GM19239 (cell line): ENCODE measurements at regions not wholly inside any gene's neighbourhood (a gene's known extent, or its start where the extent isn't known, plus 50 kb on each side); places are given as distances from the start of the nearest gene placed in this dataset.
"Not testable (repeated sequence)": the region's sequence is repeated elsewhere in the genome, so short reads cannot be mapped to it uniquely, and the experiment has no call there.

Source experiments
- DNase-seq: peaks from one replicate; pipeline ENCODE4 v3.0.0; 2011; ENCODE audit warnings: low spot score; ENCODE audit not compliant: insufficient read length
- FAIRE-seq: peaks from 2 replicates; lab custom pipeline; 2011; peaks lifted over from hg19 to GRCh38; lab: Jason Lieb, UNC

DNA sequence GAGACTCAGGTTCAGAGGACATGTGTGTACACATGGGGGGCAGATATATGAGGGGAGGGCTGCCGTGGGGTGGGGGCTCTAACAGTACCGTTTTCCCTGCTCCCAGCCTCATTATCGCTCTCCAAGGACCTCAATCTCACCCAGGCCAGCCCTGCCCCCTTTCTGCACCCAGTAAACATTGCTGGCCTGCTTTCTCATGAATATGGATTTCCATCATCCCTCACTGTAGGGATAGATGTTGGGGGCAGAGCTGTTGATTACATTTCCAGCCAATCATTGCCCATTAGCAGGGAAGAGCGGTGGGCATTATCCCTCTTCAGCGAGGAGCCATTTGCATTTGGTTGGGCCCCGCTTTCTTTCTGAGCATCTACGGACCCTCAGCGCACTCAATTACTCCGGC is 273.8 kb downstream of the RPS6KC1 start:
- DNase-seq (no peak), FAIRE-seq (no peak)

DNA sequence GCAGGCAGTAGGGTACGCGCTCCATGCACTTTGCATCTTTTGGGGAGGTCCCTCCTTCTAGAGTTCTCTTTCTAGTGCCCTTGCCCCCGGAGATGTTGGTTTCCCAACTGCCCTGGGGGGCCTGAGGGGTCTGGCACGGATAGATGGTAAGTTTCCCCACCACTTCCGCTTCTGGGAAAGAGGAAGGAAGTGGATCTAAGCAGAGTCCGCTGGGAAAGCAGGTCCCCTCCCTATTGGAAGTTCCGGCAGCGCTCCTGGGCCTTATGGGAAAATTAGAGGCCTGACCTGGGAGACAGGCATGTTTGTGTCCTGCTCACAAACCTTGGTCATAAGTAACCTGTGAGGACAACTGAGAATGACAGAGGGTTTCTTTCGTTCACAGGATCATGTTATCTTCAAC is 274.4 kb downstream of the RPS6KC1 start:
- DNase-seq (no peak), FAIRE-seq (no peak)

DNA sequence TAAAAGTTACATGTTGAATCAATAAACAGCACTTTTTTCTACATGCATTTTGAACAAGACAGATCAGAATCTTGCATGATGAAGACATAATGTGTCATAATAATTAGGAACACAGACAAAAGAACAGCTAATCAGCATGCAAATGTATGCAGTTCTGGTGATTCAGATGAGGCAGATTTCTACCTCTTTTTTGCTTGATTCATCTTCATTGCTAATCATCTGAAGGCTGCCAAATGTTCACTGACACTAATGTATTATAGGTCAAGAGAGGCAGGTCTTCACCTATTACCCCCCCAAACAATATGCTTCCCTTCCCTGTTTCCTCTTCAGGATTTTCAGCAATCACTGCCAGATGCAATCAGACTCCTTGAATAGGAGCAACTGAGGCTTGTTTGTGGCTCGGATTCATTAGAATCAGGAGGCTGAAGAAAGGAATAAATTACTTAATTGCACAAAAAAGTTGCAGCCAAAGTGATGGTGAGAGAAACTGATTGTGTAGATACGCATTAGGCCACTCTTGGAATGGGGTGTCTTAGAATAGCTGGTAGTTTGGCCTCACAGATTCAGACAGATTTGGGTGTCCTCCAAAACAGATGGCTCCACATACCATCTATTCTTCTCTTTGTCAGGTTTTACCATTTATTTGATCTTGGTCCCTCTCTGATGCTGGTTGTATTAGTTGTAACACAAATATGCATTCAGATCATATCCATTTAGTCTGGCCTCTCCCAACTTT is 275.4 kb downstream of the RPS6KC1 start:
- DNase-seq (no peak), FAIRE-seq (no peak)

DNA sequence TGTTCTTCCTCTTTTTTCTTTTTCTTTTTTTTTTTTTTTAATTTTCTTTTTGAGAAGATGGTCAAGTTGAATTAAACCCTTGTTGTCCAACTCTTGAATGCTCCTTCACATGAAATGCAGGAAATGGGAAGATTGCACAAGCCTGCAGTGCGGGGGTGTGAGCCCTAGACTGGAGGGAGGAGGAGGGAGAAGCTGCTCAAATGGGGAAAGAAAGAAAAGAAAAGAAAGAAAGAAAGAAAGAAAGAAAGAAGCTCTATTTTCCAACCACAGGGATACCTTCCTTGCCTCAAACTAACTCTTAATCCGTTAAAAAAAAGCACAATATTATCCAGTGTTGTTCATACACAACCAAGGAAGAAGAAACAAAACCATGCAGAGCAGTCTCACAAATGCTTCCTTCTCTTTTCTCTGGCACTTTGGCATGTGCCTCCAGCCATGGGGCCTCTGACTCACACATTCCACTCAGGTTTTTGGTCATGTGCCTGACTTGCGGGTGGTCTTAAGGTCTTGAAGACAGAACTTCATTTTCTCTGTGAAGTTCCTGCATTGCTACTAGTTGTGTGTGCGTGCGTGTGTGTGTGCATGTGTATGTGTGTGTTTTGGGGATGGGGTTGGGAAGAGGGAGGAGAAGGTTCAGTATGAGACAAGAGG is 276.1 kb downstream of the RPS6KC1 start:
- DNase-seq (no peak), FAIRE-seq (no peak)

DNA sequence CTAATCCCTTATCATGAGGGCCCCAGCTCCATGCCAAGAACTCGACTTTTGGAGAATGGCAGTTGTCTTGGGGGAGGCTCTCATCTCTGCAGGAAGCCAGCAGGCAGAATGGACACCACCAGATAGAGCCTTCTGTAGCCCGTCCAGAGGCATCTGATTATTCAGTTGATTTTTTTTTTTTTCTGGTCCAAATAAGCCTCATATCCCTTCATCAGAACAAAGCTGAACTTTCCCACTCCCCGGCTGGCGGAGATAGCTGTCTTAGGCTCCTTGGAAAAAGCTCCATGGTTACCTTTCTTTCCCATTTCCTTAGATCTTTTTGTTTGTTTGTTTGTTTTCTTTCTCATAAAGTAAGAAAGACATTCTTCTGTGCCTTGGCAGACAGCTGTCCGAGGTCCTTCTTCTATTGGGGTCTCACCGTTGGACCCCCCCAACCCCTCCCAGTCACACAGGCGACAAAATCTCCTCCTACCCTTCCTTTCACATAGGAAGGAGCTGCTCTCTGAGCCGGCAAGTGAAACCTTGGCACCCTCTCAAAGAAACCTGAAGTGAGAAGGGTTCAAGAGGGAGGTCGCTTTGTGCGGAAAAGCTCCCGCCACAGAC is 278.5 kb downstream of the RPS6KC1 start:
- FAIRE-seq, result no peak
- no peak for DNase-seq

DNA sequence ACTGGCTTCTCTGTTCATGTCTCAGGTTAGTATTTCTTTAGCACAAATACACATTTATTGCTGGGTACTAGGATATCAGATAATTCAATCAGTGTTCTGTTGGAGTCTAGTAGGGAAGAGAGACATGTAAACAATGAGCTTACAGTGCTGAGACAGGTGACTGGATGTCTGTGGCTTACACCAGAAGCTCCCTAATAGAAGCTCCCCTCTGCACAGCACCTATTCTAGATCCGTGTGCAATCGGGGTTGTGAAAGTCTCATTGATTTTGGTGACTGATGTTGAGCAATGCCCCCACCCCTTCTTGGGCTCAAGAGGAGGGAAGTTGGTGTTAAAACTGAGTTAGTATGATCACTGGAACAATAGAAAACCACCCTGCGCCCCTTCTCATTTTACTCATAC is 279.2 kb downstream of the RPS6KC1 start:
- DNase-seq (no peak), FAIRE-seq (no peak)

DNA sequence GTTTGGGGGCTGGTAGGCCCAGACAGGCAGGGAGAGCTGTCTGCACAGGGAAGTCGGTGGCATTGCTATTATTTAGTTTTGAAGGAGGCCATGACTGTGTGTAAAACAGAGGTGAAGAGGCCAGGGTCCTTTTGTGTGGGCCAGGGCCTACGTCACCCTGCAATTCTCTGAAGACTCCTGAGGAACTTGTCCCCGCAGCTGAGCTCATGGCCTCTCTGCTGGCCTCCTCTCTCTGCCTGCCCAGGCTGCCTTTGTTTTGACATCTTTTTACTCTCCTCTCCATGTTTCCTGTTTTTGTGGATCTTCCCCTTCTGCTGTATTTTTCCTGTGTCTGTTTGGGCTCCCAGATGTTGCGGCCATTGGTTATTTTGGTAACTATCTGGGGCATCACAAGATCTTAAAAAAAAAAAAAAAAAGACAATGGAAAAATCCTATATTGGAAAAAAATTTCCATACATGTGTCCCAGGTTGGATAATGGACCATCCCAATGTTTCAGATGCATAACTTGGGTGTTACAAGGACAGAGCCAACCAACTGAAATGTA is 280.7 kb downstream of the RPS6KC1 start:
- FAIRE-seq (no peak), DNase-seq (no peak)

DNA sequence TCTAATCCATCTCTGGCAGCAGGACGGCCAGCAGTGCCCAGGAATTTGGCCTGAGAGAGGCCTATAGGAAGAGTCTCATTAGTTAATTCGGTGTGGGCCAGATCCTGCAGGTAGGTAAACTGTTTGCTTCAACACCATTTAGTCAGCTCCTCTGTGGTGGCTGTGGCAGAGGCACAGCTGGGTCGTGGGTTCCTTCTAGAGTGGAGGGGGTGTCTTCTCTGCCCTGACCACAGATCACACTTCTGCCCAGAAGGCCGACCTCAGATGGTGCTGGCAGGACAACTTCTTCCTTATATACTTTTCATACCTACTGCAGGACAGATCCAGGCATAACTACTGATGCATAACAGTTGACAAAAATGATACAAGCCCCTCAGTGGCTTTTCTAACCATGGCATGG is 281.4 kb downstream of the RPS6KC1 start:
- DNase-seq (no peak), FAIRE-seq (no peak)

DNA sequence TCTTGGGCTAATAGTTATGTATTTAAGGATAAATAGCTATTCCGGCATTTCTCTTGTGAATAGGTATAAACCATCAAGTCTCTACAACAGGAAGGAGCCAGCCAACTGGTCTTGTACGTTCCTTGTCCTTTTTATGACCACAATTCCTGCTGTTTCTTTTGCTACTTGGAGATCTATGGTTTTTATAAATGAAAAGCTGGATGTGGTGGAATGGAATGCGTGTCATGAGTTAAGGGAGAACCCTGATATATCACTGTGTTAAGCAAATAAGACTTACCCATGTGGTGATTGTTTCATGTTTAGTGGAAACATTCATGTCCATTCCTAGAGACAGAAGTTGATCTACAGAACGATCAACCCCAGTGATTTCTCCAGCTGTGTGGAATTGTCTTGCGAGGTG is 282.1 kb downstream of the RPS6KC1 start:
- FAIRE-seq, result no peak

DNA sequence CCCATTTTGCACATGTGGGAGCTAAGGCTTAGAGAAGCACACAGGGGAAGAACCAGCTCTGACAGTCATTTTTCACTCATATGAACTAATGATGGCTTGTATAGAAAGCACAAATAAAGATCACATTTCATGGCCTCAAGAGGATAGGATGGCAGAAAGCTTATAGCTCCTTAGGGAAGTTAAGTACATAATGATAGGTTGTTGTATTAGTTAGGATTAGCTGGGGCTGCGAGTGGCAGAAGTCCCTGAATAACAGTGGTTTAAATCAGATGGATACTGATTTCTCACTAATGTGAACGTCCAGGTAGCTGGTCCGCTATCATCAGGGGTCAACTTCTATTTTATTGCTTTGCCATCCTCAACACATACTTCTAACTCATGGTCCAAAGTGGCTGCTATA is 284.0 kb downstream of the RPS6KC1 start:
- FAIRE-seq (no peak), DNase-seq (no peak)

More for the DNA sequence above, 282.1 kb downstream of the RPS6KC1 start:
- DNase-seq, result no peak

DNA sequence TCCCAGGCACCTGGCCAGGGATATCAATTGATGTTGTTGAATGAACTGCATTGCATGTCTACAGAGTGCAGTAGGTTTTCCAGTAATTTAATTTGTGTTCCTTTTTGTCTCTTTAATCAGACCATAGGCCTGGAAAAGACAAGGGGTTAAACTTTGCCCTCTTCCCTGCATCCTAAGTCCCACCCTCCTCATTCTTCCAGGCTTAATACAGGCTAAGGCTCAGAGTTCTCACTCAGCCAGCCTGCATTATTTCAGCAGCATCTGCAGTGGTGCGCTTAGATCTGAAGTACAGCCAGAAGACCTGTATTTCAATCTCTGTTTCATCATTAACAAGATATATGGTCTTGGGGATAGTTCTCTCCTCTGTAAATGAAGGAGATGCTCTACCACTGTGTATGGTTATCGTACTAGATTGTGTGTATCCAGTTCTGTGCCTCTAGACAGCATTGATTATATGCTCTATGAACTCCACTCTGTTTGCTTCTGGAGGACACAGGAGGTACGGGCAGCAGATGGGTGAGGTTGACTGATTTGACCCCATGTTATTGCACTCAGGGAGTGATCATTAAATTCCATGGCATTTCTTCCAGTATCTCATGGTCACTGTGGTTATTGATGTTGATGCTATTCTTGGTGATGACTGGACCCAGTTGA is 286.1 kb downstream of the RPS6KC1 start:
- DNase-seq, result no peak
- no peak for FAIRE-seq

DNA sequence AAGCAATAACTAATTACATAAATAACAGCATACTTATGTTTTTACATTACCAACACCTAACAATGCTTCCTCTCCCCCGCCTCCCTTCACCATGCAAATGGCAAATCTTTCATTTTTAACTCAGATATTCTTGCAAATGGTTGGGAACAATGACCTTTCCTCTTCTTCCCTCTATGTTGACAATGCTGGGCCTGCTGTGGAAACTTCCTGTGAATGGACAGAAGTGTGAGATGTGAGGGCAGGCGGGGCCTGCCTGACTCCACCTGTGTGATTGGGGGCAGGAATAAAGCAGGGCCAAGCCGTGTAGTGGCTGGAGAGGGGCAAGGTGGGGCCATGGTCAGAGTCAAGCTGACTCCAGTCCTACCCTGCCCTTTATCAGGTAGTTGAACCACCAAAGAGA is 289.6 kb downstream of the RPS6KC1 start:
- DNase-seq (no peak), FAIRE-seq (no peak)

DNA sequence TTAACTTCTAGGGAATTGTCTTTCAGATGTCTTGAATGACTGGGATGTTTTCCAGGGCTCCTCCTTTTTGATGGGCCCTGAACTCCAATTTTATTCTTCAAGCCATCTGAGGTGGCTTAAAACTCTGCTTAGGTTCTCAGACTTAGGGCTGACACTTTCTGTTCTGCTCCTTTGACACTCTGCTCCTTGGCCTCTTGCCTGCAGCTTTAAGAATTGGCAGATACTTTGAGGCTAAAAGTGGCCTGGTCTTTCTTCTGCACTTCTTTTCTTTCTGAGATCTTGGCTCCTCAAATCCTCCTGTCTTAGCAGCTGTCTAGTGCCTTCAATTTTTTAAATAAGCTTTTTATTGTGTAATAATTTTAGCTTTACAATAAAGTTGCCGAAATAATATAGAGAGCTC is 294.6 kb downstream of the RPS6KC1 start:
- FAIRE-seq, result no peak
- no peak for DNase-seq

DNA sequence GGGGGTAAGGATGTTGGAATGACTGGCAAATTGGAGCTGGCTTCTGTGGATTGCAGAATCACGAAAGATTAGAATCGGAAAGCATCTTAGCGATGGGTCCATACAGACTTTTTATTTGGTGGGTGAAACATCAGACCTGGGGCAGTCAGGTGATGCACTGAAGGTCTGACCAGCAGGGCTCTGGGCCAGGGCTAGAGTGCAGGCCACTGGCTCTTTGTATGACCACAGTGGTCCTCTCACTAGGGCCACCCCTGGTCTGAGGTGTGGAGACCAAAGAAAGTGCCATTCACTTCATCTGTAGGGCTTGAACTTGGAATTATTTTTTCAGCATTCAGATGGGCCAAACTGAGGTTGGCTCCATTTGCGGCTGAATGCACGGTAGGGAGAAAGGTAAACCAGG is 306.4 kb downstream of the RPS6KC1 start:
- DNase-seq (no peak), FAIRE-seq (no peak)

DNA sequence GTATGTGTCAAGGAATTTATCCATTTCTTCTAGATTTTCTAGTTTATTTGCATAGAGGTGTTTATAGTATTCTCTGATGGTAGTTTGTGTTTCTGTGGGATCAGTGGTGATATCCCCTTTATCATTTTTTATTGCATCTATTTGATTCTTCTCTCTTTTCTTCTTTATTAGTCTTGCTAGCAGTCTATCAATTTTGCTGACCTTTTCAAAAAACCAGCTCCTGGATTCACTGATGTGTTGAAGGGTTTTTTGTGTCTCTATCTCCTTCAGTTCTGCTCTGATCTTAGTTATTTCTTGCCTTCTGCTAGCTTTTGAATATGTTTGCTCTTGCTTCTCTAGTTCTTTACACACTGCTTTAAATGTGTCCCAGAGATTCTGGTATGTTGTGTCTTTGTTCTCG is 307.3 kb downstream of the RPS6KC1 start:
- not testable (repeated sequence) for DNase-seq, FAIRE-seq

DNA sequence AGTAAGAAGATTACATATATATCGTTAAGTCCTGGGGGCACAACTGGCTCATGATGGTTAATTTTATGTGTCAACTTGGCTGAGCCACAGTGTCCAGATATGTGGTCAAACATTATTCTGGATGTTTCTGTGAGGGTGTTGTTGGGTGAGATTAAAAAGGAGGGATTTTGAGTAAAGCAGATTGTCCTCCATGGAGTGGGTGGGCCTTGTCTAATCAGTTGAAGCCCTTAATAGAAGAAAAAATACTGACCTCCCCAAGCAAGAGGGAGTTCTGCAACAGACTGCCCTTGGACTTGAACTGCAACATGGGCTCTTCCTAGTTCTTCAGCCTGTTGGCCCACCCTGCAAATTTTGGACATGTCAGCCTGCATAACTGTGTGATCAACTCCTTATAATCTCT is 311.6 kb downstream of the RPS6KC1 start:
- DNase-seq, result no peak
- no peak for FAIRE-seq

DNA sequence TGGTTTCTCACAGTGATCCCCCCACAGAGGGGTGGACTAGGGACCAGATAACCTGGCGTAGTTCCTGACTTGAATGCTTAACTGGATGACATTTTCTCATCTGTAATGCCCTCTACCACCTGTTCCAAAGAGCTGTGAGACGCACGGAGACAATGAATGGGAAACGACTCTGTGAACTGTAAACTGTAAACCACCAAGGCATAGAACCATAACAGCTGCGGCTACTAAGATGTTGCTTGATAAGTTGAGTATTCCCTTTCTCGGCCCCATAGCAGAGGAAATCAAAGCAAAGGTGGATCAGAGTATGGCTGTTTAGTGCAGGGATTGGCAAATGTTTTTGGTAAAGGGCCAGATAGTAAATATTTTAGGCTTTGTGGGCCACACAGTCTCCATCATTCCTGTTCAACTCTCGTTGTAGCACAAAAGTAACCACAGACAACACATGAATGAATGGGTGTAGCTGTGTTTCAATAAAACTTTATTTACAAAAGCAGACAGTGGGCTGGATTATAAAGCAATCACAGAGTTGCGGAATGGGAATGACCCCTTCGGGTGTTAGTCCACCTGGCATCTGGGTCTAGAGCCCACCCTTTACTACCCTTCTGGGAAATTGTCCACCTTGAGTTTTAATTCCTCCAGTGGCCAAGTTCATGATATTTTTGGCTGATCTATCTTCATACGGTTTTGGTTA is 315.2 kb downstream of the RPS6KC1 start:
- no peak for FAIRE-seq
- no peak for DNase-seq

DNA sequence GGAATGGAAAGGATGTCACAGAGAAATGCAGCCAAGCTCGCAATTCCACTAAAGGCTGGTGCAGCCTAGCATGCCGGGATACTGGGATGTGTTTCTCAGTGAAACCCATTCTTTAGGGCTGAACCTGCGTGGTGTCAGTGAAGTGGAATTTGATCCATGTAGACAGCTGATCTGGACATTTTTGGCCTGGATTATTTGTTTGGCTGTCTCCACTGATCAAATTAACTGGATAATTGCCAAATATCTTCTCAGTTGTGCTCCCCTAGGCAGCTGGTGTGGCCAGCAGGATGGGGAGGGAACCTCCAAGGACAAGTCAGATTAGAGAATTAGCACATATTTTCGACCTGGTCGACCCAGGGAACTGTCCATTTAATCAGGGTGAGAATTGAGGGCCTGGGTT is 318.4 kb downstream of the RPS6KC1 start:
- no peak for DNase-seq
- no peak for FAIRE-seq

DNA sequence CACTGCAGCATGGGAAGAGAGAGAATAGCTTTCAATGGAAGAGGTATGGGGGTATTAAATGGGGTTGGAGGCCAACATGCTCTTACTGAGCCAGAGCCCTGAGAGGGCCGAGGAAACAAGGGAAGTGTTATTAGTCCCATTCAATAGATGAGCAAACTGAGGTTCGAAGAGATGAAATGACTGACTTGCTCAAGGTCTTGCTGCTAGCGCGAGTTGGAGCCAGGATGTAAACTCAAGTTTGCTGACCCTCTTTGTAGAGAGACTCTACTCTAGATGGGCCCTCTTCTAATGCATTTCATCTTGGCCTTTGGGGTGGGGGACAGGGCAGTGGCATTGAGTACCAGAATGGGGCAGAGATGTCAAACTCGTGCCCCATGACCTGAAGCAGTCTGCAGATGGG is 319.5 kb downstream of the RPS6KC1 start:
- no peak for DNase-seq
- no peak for FAIRE-seq

DNA sequence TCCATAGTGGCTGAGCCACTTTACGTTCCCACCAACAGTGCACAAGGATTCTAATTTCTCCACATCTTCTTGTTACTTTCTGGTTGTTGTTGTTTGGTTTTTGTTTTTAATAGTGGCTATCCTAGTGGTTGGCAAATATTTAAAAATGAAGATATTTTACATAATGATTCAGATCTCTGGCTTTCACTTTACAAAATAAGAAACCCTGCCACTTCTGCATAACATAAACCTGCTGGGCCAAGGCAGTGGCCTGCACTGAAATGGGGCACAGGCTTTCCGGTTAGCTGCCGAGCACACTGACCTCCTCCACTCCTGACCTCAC is 320.4 kb downstream of the RPS6KC1 start:
- FAIRE-seq (no peak), DNase-seq (no peak)
